KBM-7 (cell line): ENCODE measurements at regions not wholly inside any gene's neighbourhood (a gene's known extent, or its start where the extent isn't known, plus 50 kb on each side); places are given as distances from the start of the nearest gene placed in this dataset.
"Not testable (repeated sequence)": the region's sequence is repeated elsewhere in the genome, so short reads cannot be mapped to it uniquely, and the experiment has no call there.

Source experiments
- DNase-seq: peaks from one replicate; pipeline ENCODE4 v3.0.0-alpha.2; 2015
- in situ Hi-C: fragments of 300-500 bp; cut with MboI; formaldehyde crosslinking; loops from 2 replicates; pipeline ENCODE4 v1.14.3; 2020; ENCODE audit warnings: low sequenced_read_pairs, low pct_unique_long_range_greater_than_20kb, mixed read lengths

DNA sequence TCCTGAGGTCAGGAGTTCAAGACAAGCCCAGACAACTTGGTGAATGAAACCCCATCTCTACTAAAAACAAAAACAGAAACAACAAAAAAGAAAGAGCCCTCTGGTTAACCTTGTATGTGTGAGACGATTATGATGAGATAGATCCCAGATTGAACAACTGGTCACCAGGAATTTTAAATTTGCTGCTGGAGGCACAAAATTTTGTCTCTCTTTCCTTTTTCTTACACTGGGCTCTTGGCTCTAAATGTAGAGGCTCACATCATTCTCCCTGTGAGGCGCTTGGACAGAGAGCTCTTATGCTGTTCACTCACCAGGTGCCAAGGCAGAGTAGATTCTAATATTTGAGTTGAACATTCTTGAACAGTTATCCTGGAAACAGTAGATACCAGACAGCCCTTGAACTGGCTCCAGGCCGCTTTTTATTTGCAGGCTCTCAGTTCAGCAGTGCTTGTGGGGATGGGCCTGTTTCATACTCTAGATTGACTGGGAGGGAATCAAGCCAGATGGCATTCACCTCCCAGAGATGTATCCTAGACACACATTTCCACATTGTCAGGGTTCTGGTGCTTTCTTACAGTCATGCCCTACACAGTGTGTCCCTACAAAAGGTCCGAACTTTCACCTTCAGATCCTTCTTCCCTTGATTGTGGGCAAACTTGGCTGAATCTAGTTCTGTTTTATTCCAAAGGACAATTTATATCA lies 1159.6 kb downstream of the RPIA start:
- DNase-seq: no peak
- in situ Hi-C loops: no loop called here

DNA sequence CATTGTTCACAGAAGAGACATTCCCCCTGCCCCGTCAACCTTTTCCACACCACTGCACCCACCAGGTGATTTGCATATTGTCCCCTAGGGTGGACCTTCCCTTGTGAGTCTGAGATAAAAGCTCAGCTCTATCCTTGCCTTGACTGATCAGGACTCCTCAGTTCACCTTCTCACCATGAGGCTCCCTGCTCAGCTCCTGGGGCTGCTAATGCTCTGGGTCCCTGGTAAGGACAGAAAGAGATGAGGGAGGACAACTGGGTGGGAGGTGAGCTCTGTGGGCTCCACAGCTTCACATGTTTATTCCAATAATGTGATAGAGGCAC lies 1160.1 kb downstream of the RPIA start:
- in situ Hi-C loops: no loop called here
- no peak for DNase-seq

DNA sequence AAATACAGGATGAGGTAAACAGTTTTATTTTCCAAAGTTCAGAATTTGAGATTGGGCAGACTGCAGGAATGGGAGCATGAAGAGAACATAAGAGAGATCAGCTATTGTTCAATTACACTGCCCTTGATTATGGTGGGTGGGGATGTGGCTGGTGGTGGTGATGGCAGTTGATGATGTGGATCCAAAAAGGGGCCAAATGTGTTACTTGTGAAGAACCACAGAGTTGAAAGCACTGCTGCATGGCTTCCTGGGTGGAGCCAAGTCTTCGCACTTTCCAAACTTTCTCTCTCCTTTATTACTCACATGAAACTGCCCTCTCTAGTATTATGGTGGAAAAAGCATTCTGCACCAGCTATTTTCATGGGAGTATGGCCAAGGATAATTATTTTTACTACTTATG lies 1162.0 kb downstream of the RPIA start:
- in situ Hi-C loops, DNase-seq: not testable (repeated sequence)

DNA sequence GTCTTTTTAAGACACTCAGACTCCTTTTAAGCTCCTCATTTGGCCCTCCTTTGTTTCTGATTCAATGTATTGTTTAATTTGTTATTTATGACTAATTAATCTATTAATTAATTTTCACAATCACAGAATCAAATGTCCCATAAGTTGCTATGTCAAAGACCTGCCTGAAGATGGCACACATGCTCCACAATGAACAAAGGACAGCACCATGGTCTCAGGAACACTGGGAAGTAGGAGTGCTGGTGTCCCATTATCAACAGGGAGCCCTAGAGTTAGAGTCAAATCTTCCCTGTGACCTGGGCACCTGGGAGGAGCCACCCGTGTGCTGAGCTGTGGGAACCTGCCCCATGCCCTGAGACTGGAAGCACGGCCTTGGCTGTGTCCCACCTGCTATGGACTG lies 1164.3 kb downstream of the RPIA start:
- in situ Hi-C loops, DNase-seq: not testable (repeated sequence)

DNA sequence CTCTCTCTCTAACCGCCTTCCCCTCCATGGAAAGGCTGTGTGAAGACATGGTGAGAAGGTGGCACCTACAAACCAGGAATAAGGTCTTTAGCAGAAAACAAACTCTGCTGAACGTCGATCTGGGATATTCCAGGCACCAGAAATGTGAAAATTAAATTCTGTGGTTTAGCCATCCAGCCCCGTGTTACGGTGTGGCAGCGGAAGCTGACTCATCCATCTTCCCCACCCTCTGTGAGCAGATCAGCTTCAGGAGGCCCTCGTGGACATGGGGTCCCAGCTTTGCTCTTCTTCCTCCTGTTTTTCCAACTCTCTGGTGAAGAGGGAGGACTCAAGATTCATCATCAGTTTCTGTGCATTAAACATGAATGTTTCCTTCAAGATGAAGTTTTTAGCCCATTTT lies 1164.8 kb downstream of the RPIA start:
- DNase-seq, in situ Hi-C loops: not testable (repeated sequence)

DNA sequence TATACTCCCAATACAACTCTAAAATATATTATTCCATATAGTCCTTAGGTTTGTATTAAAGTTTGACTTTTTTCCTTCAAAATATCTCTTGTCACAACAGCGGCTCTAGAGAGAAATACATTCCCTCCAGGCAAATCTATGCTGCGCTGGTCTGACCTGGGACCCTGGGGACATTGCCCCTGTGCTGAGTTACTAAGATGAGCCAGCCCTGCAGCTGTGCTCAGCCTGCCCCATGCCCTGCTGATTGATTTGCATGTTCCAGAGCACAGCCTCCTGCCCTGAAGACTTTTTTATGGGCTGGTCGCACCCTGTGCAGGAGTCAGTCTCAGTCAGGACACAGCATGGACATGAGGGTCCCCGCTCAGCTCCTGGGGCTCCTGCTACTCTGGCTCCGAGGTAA lies 1170.7 kb downstream of the RPIA start:
- DNase-seq, in situ Hi-C loops: not testable (repeated sequence)

DNA sequence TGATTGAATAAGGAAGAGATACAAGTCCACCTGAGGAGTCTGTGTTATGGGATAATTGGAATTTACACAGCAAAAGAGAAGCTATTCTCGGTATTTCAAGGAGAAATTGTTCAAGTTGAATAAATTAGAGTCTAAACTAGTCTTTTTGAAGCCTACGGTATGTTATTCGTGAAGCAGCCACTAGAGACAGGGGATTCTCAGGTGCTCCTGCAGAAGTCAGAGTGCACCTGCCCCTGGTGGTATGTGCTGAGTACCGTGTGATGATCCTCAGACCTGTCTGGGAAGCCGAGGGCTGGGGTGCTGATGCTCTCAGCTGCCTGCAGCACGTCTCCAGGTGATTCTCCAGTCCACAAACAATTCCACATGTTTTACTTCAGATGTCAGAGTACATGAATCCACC lies 1171.7 kb downstream of the RPIA start:
- DNase-seq, in situ Hi-C loops: not testable (repeated sequence)

DNA sequence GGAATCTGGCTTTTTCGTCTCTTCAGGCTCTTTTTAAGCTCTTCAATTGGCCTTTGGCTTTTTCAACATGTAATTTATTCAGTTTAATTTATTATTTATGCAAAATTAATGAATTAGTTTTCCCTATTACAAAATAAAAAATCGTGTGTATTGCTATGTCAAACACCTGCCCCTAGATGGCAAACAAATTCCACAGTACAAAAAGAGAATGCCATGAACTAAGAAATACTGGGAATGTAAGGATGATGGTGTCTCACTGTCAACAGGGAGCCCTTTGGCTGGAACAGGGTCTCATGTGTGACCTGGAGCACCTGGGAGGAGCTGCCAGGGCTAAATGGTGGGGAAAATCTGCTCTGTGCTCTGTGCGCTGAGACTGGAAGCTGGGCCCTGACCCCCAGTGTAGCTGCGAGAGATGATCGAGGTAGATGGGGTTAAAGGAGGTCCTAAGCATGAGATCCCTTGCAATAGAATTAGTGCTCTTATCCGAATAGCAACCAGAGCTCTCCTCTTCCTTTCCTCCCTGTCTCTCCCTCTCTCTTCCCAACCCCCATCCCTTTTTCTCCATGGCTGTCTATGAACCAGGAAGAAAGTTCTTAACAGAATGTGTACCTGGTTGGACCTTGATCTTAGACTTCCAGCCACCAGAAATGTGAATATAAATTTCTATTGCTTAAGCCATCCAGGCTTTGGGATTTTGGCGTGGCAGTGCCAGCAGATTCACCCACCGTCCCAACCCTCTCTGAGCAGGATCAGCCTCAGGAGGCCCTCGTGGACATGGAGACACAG lies 1183.5 kb downstream of the RPIA start:
- in situ Hi-C loops, DNase-seq: not testable (repeated sequence)

DNA sequence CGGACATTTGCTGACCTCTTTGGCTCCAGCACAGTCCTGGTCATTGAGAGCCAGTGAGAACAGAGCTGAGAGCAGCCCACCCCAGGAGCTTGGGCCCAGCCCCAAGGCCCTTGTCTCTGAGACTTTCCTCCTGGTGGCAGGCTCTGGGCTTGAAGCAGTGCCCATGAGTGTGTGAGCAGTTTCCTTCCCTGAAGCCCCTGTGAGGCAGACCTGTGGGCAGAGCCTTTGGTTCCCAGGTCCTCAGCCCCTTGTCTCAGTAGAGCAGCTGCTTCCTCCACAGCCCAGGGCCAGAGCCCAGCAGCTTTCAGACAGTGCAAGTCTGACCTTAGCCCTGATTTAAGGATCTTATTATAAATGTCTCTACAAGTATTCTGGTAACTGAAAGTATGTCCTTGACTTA lies 1185.0 kb downstream of the RPIA start:
- DNase-seq, in situ Hi-C loops: not testable (repeated sequence)

DNA sequence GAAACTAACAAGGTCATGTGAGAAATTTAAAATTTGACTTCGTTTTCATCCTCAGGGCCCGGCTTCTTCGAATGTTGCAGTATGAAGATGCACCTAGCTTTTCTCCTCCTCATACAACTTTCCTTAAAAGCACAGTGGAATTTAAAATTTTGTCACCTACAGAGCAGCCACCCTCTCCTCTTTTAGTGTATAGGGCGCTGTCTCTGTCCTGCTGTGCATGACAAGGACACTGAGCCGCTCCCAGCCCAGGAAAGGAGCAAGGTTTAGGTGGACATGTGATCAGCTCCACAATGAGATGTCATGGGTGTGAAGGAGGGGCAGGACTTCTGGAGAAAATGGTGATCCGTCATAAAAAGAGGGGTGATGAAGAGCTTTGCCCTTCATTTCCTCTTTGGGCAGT lies 1185.4 kb downstream of the RPIA start:
- DNase-seq, in situ Hi-C loops: not testable (repeated sequence)

DNA sequence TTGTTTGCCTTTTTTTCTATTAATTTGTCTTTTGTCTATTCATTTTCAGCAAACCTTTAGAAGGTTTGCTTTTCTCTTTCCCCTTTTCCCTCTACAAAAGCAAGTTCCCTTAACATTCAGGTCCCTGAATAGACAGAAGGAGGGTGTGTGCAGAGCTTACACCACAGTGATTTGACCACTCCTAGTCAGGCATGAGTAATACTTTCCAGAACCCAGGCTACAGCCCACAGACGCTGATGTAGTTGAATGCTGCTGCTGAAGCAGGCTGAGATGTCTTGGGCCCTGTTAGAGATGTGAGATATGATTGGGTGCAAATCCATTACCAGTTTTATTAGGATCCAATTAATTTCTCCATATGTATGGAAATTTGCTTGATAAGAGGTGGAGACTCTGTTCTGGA lies 1191.4 kb downstream of the RPIA start:
- DNase-seq, in situ Hi-C loops: not testable (repeated sequence)

DNA sequence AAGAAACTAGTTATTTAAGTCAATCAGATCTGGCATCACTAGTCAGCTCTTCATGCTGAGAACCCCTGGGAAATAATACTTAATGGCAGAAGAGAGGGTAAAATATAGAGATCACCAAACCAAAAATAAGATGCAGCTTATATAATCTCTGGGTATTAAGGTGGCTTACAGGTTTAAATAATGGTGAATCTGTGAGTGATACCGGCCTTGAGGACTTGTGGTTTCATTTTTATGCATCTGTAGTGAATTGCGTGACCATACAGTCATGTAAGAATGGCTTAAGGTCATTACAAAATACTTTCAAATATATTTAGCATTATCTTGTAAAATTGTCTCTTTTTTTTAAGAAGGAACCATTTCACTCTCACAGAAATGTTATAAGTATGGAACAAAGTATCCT lies 1192.2 kb downstream of the RPIA start:
- DNase-seq, in situ Hi-C loops: not testable (repeated sequence)

DNA sequence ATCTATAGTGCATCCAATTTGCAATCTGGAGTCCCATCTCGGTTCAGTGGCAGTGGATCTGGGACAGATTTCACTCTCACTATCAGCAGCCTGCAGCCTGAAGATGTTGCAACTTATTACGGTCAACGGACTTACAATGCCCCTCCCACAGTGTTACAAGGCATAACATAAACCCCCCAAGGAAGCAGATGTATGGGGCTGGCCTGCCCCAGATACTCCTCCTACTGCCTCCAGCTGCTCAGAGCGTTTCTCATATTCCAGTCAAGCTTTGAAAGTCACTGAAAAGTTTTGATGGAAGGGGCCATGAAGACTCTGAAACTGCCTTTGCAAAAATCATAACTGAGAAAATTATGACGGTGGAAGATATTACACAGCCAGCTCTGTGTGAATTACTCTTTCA lies 1193.6 kb downstream of the RPIA start:
- in situ Hi-C loops: not testable (repeated sequence)

DNA sequence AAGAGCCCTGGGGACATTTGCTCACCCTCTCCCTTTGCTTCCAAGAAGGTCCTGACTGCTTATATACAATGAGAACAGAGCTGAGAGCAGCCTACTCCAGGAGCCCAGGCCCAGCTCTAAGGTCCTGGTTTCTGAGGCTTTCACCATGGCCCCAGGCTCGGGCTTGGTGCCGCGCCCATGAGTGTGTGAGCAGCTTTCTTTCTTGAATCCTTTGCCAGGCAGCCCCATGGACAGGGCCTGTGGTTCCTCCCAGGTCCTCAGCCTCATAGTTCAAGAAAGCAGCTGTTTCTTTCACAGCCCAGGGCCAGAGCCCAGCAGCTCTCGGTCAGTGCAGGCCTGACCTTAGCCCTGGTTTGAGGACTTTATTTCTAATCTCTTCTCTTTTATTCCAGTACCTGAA lies 1197.2 kb downstream of the RPIA start:
- in situ Hi-C loops, DNase-seq: not testable (repeated sequence)

More for the DNA sequence above, 1193.6 kb downstream of the RPIA start:
- not testable (repeated sequence) for DNase-seq

DNA sequence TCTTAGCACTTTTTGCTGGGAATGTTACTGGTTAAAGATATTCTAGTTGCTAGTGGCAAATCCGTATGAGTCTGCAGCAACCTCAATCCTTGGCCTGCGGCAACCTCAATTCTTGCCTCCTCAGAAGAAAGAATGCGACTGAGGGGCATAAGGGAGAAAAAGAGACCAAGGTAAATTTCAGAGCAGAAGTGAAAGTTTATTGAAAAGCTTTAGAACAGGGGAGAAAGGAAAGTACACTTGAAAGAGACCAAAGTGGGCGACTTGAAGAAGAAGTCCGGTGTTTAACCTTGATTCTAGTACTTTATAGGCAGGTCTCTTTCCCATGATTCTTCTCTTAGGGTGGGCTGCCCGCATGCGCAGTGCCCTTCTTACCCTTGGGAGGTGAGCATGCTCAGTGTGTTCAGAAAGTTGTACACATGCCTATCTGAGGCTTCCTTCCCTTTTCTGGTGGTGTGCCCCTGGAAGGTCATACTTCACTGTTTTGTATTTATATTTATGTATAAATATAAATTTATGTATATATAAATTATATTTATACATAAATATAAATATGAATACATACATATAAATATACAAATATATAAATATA lies 1198.8 kb downstream of the RPIA start:
- DNase-seq, in situ Hi-C loops: not testable (repeated sequence)

DNA sequence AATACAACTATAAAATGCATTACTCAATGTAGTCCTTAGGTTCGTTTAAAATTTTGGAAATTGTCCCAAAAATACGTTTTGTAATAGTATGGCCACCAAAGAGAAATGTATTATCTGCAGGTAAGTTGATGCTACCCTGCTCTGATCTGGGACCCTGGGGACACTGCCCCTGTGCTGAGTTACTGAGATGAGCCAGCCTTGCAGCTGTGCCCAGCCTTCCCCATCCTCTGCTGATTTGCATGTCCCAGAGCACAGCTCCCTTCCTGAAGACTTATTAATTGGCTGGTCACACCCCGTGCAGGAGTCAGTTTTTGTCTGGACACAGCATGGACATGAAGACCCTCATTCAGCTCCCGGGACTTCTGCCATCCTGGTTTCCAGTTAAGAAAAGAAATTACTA lies 1203.5 kb downstream of the RPIA start:
- in situ Hi-C loops: not testable (repeated sequence)

DNA sequence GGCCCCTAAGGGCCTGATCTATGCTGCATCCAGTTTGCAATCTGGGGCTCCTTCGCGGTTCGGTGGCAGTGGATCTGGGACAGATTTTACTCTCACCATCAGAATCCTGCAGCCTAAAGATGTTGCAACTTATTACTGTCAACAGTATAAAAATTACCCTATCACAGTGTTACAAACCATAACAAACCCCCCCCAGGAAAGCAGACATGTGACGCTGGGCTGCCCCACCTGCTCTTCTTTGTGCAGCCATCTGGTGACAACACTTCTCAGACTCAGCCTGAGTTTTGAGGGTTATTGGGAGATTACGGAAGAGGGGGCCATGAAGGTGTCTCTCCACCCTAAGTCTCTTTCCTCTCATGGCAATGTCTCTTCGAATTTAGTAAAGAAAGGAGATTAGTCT lies 1204.2 kb downstream of the RPIA start:
- DNase-seq: not testable (repeated sequence)

More for the DNA sequence above, 1203.5 kb downstream of the RPIA start:
- DNase-seq: not testable (repeated sequence)

DNA sequence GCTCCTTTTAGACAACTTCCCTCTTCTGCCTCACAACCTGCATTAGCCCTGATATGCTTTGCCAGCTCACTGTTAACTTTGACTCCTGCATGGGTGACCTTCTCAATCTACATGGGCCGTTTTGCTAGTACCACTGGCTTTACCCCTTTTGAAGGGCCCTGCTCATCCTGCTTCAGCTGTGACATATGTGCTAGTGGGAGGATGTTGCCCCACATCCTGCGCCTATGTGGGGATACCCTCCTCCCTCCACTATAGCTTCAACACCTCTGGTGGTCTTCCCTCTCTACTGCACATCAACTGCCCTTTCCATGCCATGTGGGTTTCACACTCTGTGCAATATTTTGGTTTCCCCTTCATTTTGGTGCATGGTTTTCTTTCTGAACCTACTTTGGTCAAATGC lies 1235.5 kb downstream of the RPIA start:
- in situ Hi-C loops, DNase-seq: not testable (repeated sequence)

More for the DNA sequence above, 1204.2 kb downstream of the RPIA start:
- in situ Hi-C loops: not testable (repeated sequence)

DNA sequence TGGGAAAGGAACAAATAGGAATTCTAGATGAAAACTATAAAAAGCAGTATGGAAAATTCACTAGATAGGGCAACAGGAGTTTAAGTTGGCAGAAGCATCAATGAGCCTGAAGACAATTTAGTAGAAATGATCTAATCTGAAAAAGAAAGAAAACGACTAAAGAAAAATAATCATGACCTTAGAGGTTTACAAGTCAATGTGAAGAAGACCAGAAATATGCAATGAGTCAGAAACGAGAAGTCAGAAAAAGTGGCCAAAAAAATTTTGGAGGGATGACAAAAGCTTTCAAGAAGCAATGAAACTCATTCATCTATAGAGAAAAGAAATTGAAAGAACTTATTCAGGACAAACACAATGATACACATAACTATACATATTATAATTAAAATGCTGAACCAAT lies 1244.0 kb downstream of the RPIA start:
- in situ Hi-C loops, DNase-seq: not testable (repeated sequence)

DNA sequence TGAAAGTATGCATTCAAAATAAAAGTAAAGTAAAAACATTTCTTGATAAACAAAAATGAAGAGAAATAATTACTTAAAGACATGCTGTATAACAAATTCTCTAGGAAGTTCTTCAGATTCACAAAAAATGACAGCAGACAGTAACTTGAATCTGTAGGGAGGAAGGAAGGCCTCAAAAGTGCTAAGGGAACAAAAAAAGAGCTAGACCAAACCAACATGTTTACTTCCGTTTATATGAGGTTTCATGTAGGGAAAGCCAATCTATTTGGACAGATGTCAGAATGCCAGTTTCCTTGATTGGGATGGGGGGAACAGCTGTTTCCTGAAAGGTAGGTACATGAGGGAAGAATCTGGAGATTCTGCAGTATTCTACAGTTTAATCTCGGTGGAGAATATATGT lies 1244.5 kb downstream of the RPIA start:
- DNase-seq: peak; percentile 43
- in situ Hi-C loops: not testable (repeated sequence)
